Tibial artery (tissue), 4 donors: ENCODE measurements at regions not wholly inside any gene's neighbourhood (a gene's known extent, or its start where the extent isn't known, plus 50 kb on each side); places are given as distances from the start of the nearest gene placed in this dataset.
A peak's percentile ranks its signal among the peaks of the same experiment; 100 is the strongest.
"Not testable (repeated sequence)": the region's sequence is repeated elsewhere in the genome, so short reads cannot be mapped to it uniquely, and the experiment has no call there.

ENCODE experiments used
- DNase-seq, 2 donors: peaks; one replicate each; pipeline ENCODE4 v3.0.0-alpha.2; 2019
- H3K27ac ChIP-seq, 2 donors: fragments of 200-600 bp; sonication (generic) in 1 of 2; 1 replicate in 1 of 2; 2 replicates in 1 of 2; pipeline ENCODE4 v1.5.1; 2018 to 2019; ENCODE audit warnings: mild to moderate bottlenecking in 1 of 2
- H3K27me3 ChIP-seq, 2 donors: fragments of 200-600 bp; sonication (generic) in 1 of 2; one replicate each; pipeline versions ENCODE4 v1.5.1 to v1.6.0; 2016 to 2019
- H3K36me3 ChIP-seq, 3 donors: fragments of 200-600 bp; sonication (generic) in 2 of 3; one replicate each; pipeline ENCODE4 v1.5.1; 2016 to 2019; ENCODE audit warnings: mild to moderate bottlenecking in 2 of 3
- H3K4me1 ChIP-seq, 4 donors: fragments of 200-600 bp; sonication (generic) in 2 of 4; 1 replicate in 3 of 4; 2 replicates in 1 of 4; pipeline ENCODE4 v1.5.1; 2016 to 2019
- H3K4me3 ChIP-seq, 2 donors: fragments of 200-600 bp; sonication (generic) in 1 of 2; 1 replicate in 1 of 2; 2 replicates in 1 of 2; pipeline ENCODE4 v1.5.1; 2018 to 2019; ENCODE audit warnings: mild to moderate bottlenecking in 2 of 2
- H3K9me3 ChIP-seq, 3 donors: fragments of 200-600 bp; sonication (generic) in 1 of 3; one replicate each; pipeline ENCODE4 v1.5.1; 2016 to 2019
- CTCF ChIP-seq, 2 experiments: fragments of 200-600 bp in 1 of 2; fragments of 450-650 bp in 1 of 2; IDR thresholded peaks; one replicate each; pipeline ENCODE4 v1.5.1; 2017 to 2019; ENCODE audit warnings: antibody characterized with exemption in 2 of 2, mild to moderate bottlenecking in 1 of 2, moderate library complexity in 1 of 2
- intact Hi-C: fragments of 100-400 bp; cut with DNase I; formaldehyde crosslinking; loops from one replicate; pipeline ENCODE4 v1.15.0; 2023; ENCODE audit warnings: low total_unique reads

- DNase-seq, result peak in 1 of 2 donors; percentile 61
- H3K9me3 ChIP-seq, result no peaks in the 10 kb centered on the region
- H3K27me3 ChIP-seq, result no peaks in the 10 kb centered on the region
- no peaks in the 10 kb centered on the region for H3K4me1 ChIP-seq
- no peak overlapping the region for H3K27ac ChIP-seq
- H3K36me3 ChIP-seq, result no peaks in the 10 kb centered on the region
- H3K4me3 ChIP-seq, result no peak overlapping the region
- no peak for TF ChIP-seq CTCF (IDR thresholded peaks at IDR 0.05)
- intact Hi-C loops, result no loop called here
Measured at GRCh38 chr2:128595763-128596395, 277.2 kb upstream of the HS6ST1 start.

GRCh38 chr2:128596396-128597120 lies 277.9 kb upstream of the HS6ST1 start:
- H3K9me3 ChIP-seq, result no peaks in the 10 kb centered on the region
- no peaks in the 10 kb centered on the region for H3K27me3 ChIP-seq
- no peak overlapping the region for H3K27ac ChIP-seq
- intact Hi-C loops, result no loop called here
- H3K4me3 ChIP-seq, result no peak overlapping the region
- TF ChIP-seq CTCF (IDR thresholded peaks at IDR 0.05), result no peak
- DNase-seq, result peak in 1 of 2 donors; percentile 48
- no peaks in the 10 kb centered on the region for H3K4me1 ChIP-seq
- no peaks in the 10 kb centered on the region for H3K36me3 ChIP-seq

DNA sequence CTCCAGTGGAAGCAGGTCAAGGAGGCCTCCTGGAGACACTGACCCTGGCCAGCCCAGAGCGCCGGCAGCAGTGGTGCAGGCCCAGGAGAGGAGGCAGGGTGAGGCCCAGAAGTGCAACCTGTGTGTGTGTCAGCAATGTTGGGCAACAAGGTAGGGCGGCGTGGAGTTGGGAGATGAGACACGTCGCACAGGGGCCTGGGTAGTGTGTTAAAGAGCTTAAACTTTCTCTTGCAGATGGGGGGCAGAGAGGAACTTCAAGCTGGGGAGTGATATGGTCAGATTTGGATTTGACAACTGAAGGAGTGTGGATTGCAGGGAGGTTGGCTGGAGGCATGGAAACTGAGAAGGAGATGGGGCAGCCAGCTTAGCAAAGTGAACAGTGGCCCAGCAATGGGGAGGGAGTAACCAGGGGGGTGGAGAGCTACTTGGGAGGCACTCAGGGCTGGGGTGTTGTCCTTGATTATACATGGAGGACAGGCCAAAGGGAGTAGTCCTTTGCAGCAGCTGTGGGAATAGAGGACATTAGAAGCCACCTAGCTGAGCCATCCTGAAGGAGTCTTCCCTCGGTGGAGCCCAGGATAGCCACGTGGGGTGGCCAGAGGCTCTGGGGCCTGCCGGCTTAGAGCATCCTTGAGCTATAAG lies 278.6 kb upstream of the HS6ST1 start:
- no peak overlapping the region for H3K4me3 ChIP-seq
- H3K27ac ChIP-seq, result no peak overlapping the region
- H3K9me3 ChIP-seq, result no peaks in the 10 kb centered on the region
- no peak for TF ChIP-seq CTCF (IDR thresholded peaks at IDR 0.05)
- no peaks in the 10 kb centered on the region for H3K4me1 ChIP-seq
- intact Hi-C loops, result no loop called here
- DNase-seq, result peak in 1 of 2 donors; percentile 45
- H3K27me3 ChIP-seq, result no peaks in the 10 kb centered on the region
- H3K36me3 ChIP-seq, result no peaks in the 10 kb centered on the region

- H3K36me3 ChIP-seq, H3K9me3 ChIP-seq, H3K4me3 ChIP-seq, DNase-seq, intact Hi-C loops, H3K4me1 ChIP-seq, H3K27ac ChIP-seq, H3K27me3 ChIP-seq: not testable (repeated sequence)
Measured at GRCh38 chr2:128598260-128598659, 279.6 kb upstream of the HS6ST1 start.

- no peaks in the 10 kb centered on the region for H3K36me3 ChIP-seq
- intact Hi-C loops, result no loop called here
- no peak for DNase-seq
Measured at GRCh38 chr2:128598862-128599441, 280.3 kb upstream of the HS6ST1 start.

More at GRCh38 chr2:128598862-128599441, 280.3 kb upstream of the HS6ST1 start:
- no peak overlapping the region for H3K4me3 ChIP-seq
- no peaks in the 10 kb centered on the region for H3K9me3 ChIP-seq
- no peaks in the 10 kb centered on the region for H3K4me1 ChIP-seq
- TF ChIP-seq CTCF (IDR thresholded peaks at IDR 0.05), result no peak
- H3K27me3 ChIP-seq, result no peaks in the 10 kb centered on the region
- no peak overlapping the region for H3K27ac ChIP-seq
